ENCODE measurements at regions not wholly inside any gene's neighbourhood (a gene's known extent, or its start where the extent isn't known, plus 50 kb on each side); places are given as distances from the start of the nearest gene placed in this dataset.
A peak's percentile ranks its signal among the peaks of the same experiment; 100 is the strongest.

- no peaks in the 10 kb centered on the region for H3K4me1 ChIP-seq
- no peak overlapping the region for H3K4me3 ChIP-seq
- H3K9me3 ChIP-seq: no peaks in the 10 kb centered on the region
- DNase-seq (ENCODE audit: low spot score): no peak
- TF ChIP-seq, protein P1, sequence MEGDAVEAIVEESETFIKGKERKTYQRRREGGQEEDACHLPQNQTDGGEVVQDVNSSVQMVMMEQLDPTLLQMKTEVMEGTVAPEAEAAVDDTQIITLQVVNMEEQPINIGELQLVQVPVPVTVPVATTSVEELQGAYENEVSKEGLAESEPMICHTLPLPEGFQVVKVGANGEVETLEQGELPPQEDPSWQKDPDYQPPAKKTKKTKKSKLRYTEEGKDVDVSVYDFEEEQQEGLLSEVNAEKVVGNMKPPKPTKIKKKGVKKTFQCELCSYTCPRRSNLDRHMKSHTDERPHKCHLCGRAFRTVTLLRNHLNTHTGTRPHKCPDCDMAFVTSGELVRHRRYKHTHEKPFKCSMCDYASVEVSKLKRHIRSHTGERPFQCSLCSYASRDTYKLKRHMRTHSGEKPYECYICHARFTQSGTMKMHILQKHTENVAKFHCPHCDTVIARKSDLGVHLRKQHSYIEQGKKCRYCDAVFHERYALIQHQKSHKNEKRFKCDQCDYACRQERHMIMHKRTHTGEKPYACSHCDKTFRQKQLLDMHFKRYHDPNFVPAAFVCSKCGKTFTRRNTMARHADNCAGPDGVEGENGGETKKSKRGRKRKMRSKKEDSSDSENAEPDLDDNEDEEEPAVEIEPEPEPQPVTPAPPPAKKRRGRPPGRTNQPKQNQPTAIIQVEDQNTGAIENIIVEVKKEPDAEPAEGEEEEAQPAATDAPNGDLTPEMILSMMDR (IDR thresholded peaks at IDR 0.05): no peak
- no peaks in the 10 kb centered on the region for H3K36me3 ChIP-seq
- no peaks in the 10 kb centered on the region for H3K27me3 ChIP-seq
- H3K27ac ChIP-seq: no peak overlapping the region
Observed at GRCh38 chr18:60671021-60671420, 298.4 kb upstream of the MC4R start.

GRCh38 chr18:60675126-60675525 is 302.6 kb upstream of the MC4R start:
- TF ChIP-seq, protein P1 (IDR thresholded peaks at IDR 0.05): no peak
- DNase-seq (ENCODE audit: low spot score): no peak
- Histone ChIP-seq H3K27me3 (no peaks in the 10 kb centered on the region), H3K27ac (no peak overlapping the region), H3K36me3 (no peaks in the 10 kb centered on the region), H3K4me1 (no peaks in the 10 kb centered on the region), H3K9me3 (no peaks in the 10 kb centered on the region), H3K4me3 (no peak overlapping the region)

- TF ChIP-seq, protein P1 (IDR thresholded peaks at IDR 0.05): no peak
- Histone ChIP-seq H3K36me3 (no peaks in the 10 kb centered on the region), H3K27ac (no peak overlapping the region), H3K27me3 (no peaks in the 10 kb centered on the region), H3K4me1 (no peaks in the 10 kb centered on the region), H3K9me3 (no peaks in the 10 kb centered on the region), H3K4me3 (no peak overlapping the region)
- DNase-seq (ENCODE audit: low spot score): no peak
Observed at GRCh38 chr18:60675801-60676200, 303.2 kb upstream of the MC4R start.

DNA sequence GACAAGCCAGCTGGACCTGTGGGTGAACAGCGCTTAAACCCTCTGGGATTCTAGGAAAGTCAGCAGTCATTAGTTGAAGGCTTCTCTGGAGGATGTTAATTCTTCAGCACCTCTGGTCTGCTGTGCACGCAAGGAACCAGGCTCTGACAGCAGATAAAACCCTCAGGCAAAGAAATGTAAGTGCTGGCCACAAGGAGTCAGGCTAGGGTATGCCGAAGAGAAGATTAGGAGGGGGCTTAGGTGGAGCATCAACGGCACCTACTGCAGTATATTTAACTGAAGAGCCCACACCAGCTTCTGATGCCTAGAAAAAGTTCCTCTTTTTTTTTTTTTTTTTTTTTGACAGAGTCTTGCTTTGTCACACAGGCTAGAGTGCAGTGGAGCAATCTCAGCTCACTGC is 304.2 kb upstream of the MC4R start:
- no peaks in the 10 kb centered on the region for H3K27me3 ChIP-seq
- H3K4me3 ChIP-seq: no peak overlapping the region
- H3K27ac ChIP-seq: no peak overlapping the region
- TF ChIP-seq, protein P1 (IDR thresholded peaks at IDR 0.05): no peak
- no peaks in the 10 kb centered on the region for H3K36me3 ChIP-seq
- DNase-seq (ENCODE audit: low spot score): no peak
- no peaks in the 10 kb centered on the region for H3K4me1 ChIP-seq
- no peaks in the 10 kb centered on the region for H3K9me3 ChIP-seq

DNA sequence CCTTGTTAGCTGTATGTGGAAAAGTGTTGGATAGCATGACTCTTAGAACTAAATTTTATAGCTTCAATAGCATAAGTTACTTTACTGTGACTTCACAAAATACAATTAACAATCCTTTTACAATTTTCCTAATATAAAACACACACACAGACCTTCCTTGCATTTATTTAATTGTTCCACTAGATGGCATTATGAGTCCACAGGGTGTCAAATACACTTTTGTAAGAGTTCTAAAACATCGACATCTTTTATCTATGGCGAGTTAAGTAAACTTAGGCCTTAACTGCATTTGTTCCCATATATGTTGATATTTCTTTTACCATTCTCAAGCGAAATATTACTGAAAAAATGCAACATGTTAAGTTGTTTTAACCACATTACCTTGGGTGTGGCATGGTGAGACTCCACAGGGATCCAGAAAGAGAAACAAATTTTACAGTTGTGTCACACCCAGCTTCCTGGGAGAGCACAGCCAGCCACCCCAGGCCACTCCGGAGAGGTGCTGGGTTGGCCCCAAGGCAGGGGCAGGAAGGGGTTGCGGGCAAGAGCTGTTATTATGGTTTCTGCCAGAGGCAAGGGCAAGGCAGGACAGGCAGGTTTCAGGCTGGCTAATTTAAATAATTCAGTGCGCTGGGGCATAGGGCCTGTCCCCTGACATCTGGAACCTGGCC is 312.4 kb upstream of the MC4R start:
- TF ChIP-seq, protein P1 (IDR thresholded peaks at IDR 0.05): peak in 1 of 2 donors; percentile 68
- Histone ChIP-seq H3K27ac (no peak overlapping the region), H3K4me1 (no peaks in the 10 kb centered on the region), H3K36me3 (no peaks in the 10 kb centered on the region), H3K4me3 (no peak overlapping the region), H3K27me3 (no peaks in the 10 kb centered on the region), H3K9me3 (no peaks in the 10 kb centered on the region)
- no peak for DNase-seq (ENCODE audit: low spot score)

GRCh38 chr18:60686142-60686541 is 313.6 kb upstream of the MC4R start:
- DNase-seq (ENCODE audit: low spot score): no peak
- Histone ChIP-seq H3K4me3 (no peak overlapping the region), H3K27me3 (no peaks in the 10 kb centered on the region), H3K27ac (no peak overlapping the region), H3K4me1 (no peaks in the 10 kb centered on the region), H3K36me3 (no peaks in the 10 kb centered on the region), H3K9me3 (no peaks in the 10 kb centered on the region)
- TF ChIP-seq, protein P1 (IDR thresholded peaks at IDR 0.05): no peak
